ENCODE measurements at regions not wholly inside any gene's neighbourhood (a gene's known extent, or its start where the extent isn't known, plus 50 kb on each side); places are given as distances from the start of the nearest gene placed in this dataset.

- TF ChIP-seq CTCF (IDR thresholded peaks at IDR 0.05) (no peak), SIN3A (IDR thresholded peaks at IDR 0.05; ENCODE audit: borderline replicate concordance, insufficient read depth, low read depth, low read length) (no peak), REST (IDR thresholded peaks at IDR 0.05; ENCODE audit: insufficient read depth in 1 of 2, low read depth in 2 of 2, low read length in 1 of 2) (no peak)
Observed at GRCh38 chr2:176645494-176645893, 376.3 kb downstream of the MTX2 start.
